ENCODE measurements at regions not wholly inside any gene's neighbourhood (a gene's known extent, or its start where the extent isn't known, plus 50 kb on each side); places are given as distances from the start of the nearest gene placed in this dataset.

DNA sequence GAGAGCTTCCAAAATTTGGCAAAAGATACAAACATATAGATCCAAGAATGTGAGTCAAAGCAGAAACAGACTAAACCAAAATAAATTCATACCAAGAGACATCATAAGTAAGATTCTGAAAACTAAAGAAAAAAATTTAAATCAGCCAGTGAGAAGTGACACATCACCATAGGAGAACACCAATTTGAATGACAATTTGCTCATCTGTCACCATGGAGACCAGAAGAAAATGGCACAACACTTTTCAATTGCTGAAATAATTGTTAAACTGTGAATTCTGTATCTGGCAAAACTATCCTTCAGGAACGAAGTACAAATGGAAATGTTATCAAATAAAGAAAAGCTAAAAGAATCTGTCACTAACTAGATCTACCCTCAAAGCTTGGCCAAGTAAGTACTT, 864.3 kb downstream of the BRD1 start:
- intact Hi-C loops (cut with micrococcal nuclease), result no loop called here
- no peak overlapping the region for H2AK9ac ChIP-seq (replicated peaks; ENCODE audit: low read depth, low read length, poor library complexity)
- no peak overlapping the region for H3K14ac ChIP-seq (replicated peaks; ENCODE audit: low read depth, low read length)
- no peaks in the 10 kb centered on the region for H3K27me3 ChIP-seq (ENCODE audit: control insufficient read depth, insufficient read depth, low read length)
- H4K91ac ChIP-seq (ENCODE audit: insufficient read depth, low read depth, low read length), result no peak overlapping the region
- dilution Hi-C loops (cut with HindIII; ENCODE audit: low sequenced_read_pairs, unreplicated experiment), result no loop called here
- no peak overlapping the region for H2AFZ ChIP-seq (replicated peaks; ENCODE audit: low read length, poor library complexity)
- BruUV-seq (replicated peaks), result no TSS peak
- no CpG with 5 or more reads among the region's 1 CpG for WGBS, 2 experiments (ENCODE audit: extremely low coverage in 2 of 2, insufficient read length in 1 of 2)
- H3K4me2 ChIP-seq (ENCODE audit: low read depth, low read length), result no peak overlapping the region
- ChIA-PET POLR2A (ENCODE audit: unreplicated experiment) (no interaction called here), CTCF (interaction anchor here (0.6 kb wide), 1 partner anchor 29 kb away, joined by 3 read pairs; no protein-coding TSS in a partner anchor)
- TF ChIP-seq RFX5 (IDR thresholded peaks at IDR 0.05; ENCODE audit: low read depth, low read length) (no peak), NFE2L2 (IDR thresholded peaks at IDR 0.05; ENCODE audit: low read depth, low read length) (no peak)
- H4K5ac ChIP-seq (ENCODE audit: low read depth, low read length), result no peak overlapping the region
- no peak overlapping the region for H3K23ac ChIP-seq (ENCODE audit: low read depth, low read length)
- no peak overlapping the region for H3K4ac ChIP-seq (ENCODE audit: low read depth, low read length)
- no peaks in the 10 kb centered on the region for H3K36me3 ChIP-seq (ENCODE audit: control insufficient read depth, insufficient read depth, low read length)
- in situ Hi-C loops (cut with MboI; ENCODE audit: low sequenced_read_pairs), result no loop called here
- H3K9ac ChIP-seq (ENCODE audit: low read depth, low read length), result no peak overlapping the region
- no peak for DNase-seq
- no peak overlapping the region for H2AK5ac ChIP-seq (ENCODE audit: low read depth, low read length)
- no peaks in the 10 kb centered on the region for H3K4me1 ChIP-seq (ENCODE audit: control insufficient read depth, insufficient read depth, low read length)
- H3K79me1 ChIP-seq (ENCODE audit: low read depth in 1 of 2, low read length in 2 of 2), result no peaks in the 10 kb centered on the region
- H3K9me1 ChIP-seq (ENCODE audit: insufficient read depth, low read length), result no peaks in the 10 kb centered on the region
- no peaks in the 10 kb centered on the region for H4K20me1 ChIP-seq (ENCODE audit: insufficient read depth, low read length)
- H3K18ac ChIP-seq (ENCODE audit: low read depth, low read length), result no peak overlapping the region
- H3K56ac ChIP-seq (ENCODE audit: extremely low read depth, insufficient read depth, low read length), result no peak overlapping the region
- peaks cover 18% of the 10 kb centered on the region for H3K9me3 ChIP-seq (ENCODE audit: control insufficient read depth, insufficient read depth, low read length)
- H2BK120ac ChIP-seq (ENCODE audit: low read depth, low read length), result no peak overlapping the region
- H2BK15ac ChIP-seq (ENCODE audit: low read depth, low read length), result no peak overlapping the region
- ATAC-seq (ENCODE audit: low read depth), result no peak
- no peak overlapping the region for H2BK20ac ChIP-seq (ENCODE audit: low read depth, low read length)
- no peak overlapping the region for H3K27ac ChIP-seq (ENCODE audit: insufficient read depth, low read length)
- no peak overlapping the region for H3K4me3 ChIP-seq (ENCODE audit: insufficient read depth, low read depth, low read length)
- H4K8ac ChIP-seq (ENCODE audit: low read depth in 2 of 2, low read length in 2 of 2), result no peak overlapping the region
- H2BK5ac ChIP-seq (ENCODE audit: low read depth, low read length, poor library complexity, severe bottlenecking), result no peak overlapping the region

Data from IMR-90 (cell line).